Amniotic stem cell (primary cell): ENCODE measurements at regions not wholly inside any gene's neighbourhood (a gene's known extent, or its start where the extent isn't known, plus 50 kb on each side); places are given as distances from the start of the nearest gene placed in this dataset.
"Not testable (repeated sequence)": the region's sequence is repeated elsewhere in the genome, so short reads cannot be mapped to it uniquely, and the experiment has no call there.

Experiments
- DNase-seq: peaks from one replicate; lab custom pipeline; 2025; lab: John Stamatoyannopoulos, UW

DNA sequence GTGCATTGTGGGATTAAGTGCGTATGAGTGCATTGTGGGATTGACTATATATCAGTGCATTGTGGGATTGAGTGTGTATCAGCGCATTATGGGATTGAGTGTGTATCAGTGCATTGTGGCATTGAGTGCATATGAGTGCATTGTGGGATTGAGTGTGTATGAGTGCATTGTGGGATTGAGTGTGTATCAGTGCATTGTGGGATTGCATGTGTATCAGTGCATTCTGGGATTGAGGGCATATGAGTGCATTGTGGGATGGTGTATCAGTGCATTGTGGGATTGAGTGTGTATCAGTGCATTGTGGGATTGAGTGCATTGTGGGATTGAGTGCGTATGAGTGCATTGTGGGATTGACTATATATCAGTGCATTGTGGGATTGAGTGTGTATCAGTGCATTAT is 106.4 kb downstream of the SHOX start:
- DNase-seq: not testable (repeated sequence)

GRCh38 chrX:734362-734761 is 103.8 kb downstream of the SHOX start:
- no peak for DNase-seq

GRCh38 chrX:733961-734360 is 103.4 kb downstream of the SHOX start:
- no peak for DNase-seq

DNA sequence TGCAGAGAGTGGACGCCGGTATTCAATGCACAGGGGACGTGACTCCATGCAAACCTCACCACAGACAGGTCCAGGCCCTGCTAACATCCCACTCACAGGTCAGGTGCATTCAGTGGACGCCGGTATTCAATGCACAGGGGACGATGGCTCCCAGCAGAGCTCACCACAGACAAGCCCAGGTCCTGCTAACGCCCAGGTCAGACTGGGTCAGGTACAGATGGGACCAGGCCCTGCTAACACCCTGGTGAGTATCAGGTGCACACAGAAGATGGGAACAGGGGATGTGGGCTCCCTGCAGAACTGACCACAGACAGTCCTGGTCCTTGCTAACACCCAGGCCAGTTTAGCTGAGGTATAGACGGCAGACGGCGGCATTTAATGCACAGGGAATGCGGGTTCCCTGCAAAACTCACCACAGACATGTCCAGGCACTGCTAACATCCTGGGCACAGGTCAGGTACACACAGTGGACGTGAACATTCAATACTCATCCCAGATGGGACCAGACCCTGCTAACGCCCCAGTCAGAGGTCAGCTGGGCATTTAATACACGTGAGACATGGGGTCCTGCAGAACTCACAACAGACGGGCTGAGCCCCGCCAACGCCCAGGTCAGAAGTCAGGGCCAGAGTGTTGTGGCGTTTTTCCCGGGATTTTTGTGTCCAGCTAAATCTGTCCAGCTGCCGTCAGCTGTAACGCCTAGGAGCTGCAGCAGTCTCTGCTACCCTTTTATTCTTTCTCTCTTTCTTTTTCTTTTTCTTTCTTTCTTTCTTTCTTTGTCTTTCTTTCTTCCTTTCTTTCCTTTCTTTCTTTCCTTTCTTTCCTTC is 99.2 kb downstream of the SHOX start:
- DNase-seq: no peak

- DNase-seq: not testable (repeated sequence)
Measured at GRCh38 chrX:729101-729500, 98.5 kb downstream of the SHOX start.

GRCh38 chrX:728639-729038 is 98.0 kb downstream of the SHOX start:
- DNase-seq: not testable (repeated sequence)

GRCh38 chrX:727738-728621 is 97.4 kb downstream of the SHOX start:
- no peak for DNase-seq

DNA sequence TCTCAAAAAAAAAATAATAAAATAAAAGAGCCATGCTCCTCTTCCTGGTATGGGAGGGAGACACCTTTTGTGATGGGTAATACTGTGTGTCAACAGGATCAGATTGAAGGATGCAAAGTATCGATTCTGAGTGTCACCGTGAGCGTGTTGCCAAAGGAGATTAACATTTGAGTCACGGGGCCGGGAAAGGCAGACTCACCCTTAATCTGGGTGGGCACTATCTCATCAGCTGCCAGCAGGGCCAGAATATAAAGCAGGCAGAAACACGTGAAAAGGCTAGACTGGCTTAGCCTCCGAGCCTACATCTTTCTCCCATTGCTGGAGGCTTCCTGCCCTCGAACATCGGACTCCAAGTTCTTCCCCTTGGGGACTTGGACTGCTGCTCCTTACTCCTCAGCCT is 95.4 kb downstream of the SHOX start:
- DNase-seq: no peak

- DNase-seq: no peak
Measured at GRCh38 chrX:724256-724655, 93.7 kb downstream of the SHOX start.

DNA sequence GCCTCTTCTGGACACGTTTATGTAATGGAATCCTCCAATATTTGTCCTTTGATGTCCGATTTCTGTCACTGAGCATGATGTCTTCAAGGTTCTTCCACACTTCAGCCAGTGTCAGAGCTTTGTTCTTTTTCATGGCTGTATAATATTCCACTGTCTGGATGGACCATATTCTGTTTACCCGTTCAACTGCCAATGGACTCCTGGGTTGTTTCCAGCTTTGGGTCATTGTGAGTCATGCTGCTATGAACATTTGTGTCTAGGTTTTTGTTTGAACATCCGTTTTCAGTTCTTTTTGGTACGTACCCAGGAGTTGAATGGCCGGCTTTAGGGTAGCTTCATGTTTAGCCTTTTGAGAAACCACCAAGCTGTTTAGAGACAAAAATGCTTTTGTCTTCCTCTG is 93.2 kb downstream of the SHOX start:
- DNase-seq: no peak

GRCh38 chrX:721354-721753 is 90.8 kb downstream of the SHOX start:
- DNase-seq: no peak

DNA sequence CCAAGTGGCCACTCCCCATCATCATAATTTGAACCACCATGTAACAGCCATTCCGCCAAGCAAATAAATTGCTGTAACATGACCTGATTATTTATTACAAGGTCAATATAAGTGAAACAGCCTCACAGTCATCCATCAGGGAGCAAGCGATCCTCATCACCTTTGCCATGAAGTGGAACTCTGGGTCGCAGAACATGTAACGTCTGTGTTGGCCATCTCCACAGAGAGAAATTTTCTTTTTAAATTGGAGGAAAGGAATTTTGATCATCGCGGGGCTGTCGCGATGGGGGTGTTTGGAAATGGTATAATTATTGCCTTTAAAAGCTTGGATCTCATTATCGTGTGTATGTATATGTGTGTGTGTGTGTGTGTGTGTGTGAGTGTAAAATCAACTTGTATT is 90.2 kb downstream of the SHOX start:
- no peak for DNase-seq

DNA sequence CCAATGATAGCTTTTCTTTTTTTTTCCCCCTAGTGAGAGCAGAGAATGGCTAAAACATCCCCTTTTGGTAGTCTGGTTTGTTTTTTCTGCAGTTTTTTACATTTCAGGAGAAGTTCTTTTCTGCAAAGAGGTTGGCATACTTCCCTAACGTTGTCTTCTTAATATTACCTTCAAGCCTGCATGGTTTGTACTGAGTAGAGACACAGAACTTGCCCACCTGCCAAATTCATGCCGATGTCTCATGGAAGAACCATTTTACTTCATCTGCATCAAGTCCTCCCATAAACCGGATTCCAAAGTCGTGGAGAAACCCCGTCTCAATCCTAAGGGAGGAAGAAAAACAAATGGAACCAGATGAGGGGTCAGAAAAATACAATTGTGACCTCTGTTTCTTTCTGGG is 89.7 kb downstream of the SHOX start:
- no peak for DNase-seq

- no peak for DNase-seq
Measured at GRCh38 chrX:716136-716535, 85.5 kb downstream of the SHOX start.

DNA sequence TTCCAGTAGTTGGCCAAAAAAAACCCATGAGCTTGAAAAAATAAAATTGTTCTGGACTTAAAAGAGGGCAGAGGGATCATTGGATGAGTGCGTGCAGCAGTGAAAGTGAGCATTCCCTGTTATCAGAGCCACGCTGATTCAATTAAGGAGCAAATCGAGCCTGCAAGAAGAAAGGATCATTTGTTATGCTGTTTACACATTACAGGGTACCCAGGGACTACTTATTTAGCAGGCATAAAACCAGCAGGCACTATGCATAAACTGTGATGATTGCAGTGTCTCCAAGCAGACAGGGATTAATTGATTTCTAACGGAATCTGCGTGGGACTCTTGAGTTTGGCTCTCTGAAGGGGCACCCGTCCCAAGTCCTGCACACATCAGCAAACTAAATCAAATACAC is 83.5 kb downstream of the SHOX start:
- DNase-seq: no peak
